Esophagus muscularis mucosa (tissue), 4 donors: ENCODE measurements at regions not wholly inside any gene's neighbourhood (a gene's known extent, or its start where the extent isn't known, plus 50 kb on each side); places are given as distances from the start of the nearest gene placed in this dataset.

Experiments
- DNase-seq: peaks from one replicate; pipeline ENCODE4 v3.0.0-alpha.2; 2017; ENCODE audit errors: extremely low spot score
- H3K27ac ChIP-seq, 4 donors: fragments of 200-600 bp; sonication (generic); replicated peaks in 1 of 4; 1 replicate in 3 of 4; 2 replicates in 1 of 4; pipeline ENCODE4 v1.5.1; 2016 to 2019; ENCODE audit warnings: mild to moderate bottlenecking in 1 of 4
- H3K27me3 ChIP-seq, 4 donors: fragments of 200-600 bp; sonication (generic); one replicate each; pipeline versions ENCODE4 v1.5.1 to v1.6.0; 2016 to 2019
- H3K36me3 ChIP-seq, 4 donors: fragments of 200-600 bp; sonication (generic); one replicate each; pipeline ENCODE4 v1.5.1; 2016 to 2019
- H3K4me1 ChIP-seq, 4 donors: fragments of 200-600 bp; sonication (generic); one replicate each; pipeline ENCODE4 v1.5.1; 2016 to 2019
- H3K4me3 ChIP-seq, 4 donors: fragments of 200-600 bp; sonication (generic); 1 replicate in 2 of 4; 2 replicates in 2 of 4; pipeline ENCODE4 v1.5.1; 2016 to 2019; ENCODE audit warnings: mild to moderate bottlenecking in 4 of 4, moderate library complexity in 1 of 4
- H3K9me3 ChIP-seq, 4 donors: fragments of 200-600 bp; sonication (generic); 1 replicate in 3 of 4; 2 replicates in 1 of 4; pipeline ENCODE4 v1.5.1; 2016 to 2019
- CTCF ChIP-seq, 3 experiments: fragments of 200-600 bp in 2 of 3; fragments of 450-650 bp in 1 of 3; sonication (generic) in 2 of 3; IDR thresholded peaks; one replicate each; pipeline ENCODE4 v1.5.1; 2017 to 2019; ENCODE audit warnings: antibody characterized with exemption in 3 of 3, mild to moderate bottlenecking in 2 of 3, moderate library complexity in 1 of 3
- EP300 ChIP-seq: sonication (generic); formaldehyde crosslinking; IDR thresholded peaks from one replicate; pipeline ENCODE4 v1.6.1; 2017; ENCODE audit warnings: antibody characterized with exemption
- POLR2A ChIP-seq: fragments of 450-650 bp; IDR thresholded peaks from one replicate; pipeline ENCODE4 v1.6.1; 2017; ENCODE audit warnings: antibody characterized with exemption, moderate library complexity, mild to moderate bottlenecking, low read depth
- POLR2AphosphoS5 ChIP-seq, 2 donors: sonication (generic); formaldehyde crosslinking; IDR thresholded peaks; one replicate each; pipeline ENCODE4 v1.6.1; 2017; ENCODE audit warnings: antibody characterized with exemption in 2 of 2
- WGBS: methylation state at CpG from one replicate; pipeline ENCODE4 v1.1.5; 2018; 5-methylcytosine and 5-hydroxymethylcytosine counted together
- intact Hi-C: fragments of 100-400 bp; cut with DNase I; formaldehyde crosslinking; loops from one replicate; pipeline ENCODE4 v1.15.1; 2023

- H3K4me3 ChIP-seq, result no peak overlapping the region
- no peaks in the 10 kb centered on the region for H3K4me1 ChIP-seq
- H3K27ac ChIP-seq, result no peak overlapping the region
- no peak for TF ChIP-seq POLR2A
- TF ChIP-seq EP300, result no peak
- no peak for TF ChIP-seq POLR2AphosphoS5 (IDR thresholded peaks at IDR 0.05)
- no peak for TF ChIP-seq CTCF (IDR thresholded peaks at IDR 0.05)
- H3K36me3 ChIP-seq, result no peaks in the 10 kb centered on the region
- 99% methylated on average over 3 of the region's 3 CpGs for WGBS
- intact Hi-C loops, result no loop called here
- H3K27me3 ChIP-seq, result no peaks in the 10 kb centered on the region
- no peaks in the 10 kb centered on the region for H3K9me3 ChIP-seq
- no peak for DNase-seq
These were observed 2139.8 kb upstream of the CELF4 start for GRCh38 chr18:39705362-39705761.

- no peak for DNase-seq
- Histone ChIP-seq H3K9me3 (no peaks in the 10 kb centered on the region), H3K27me3 (no peaks in the 10 kb centered on the region), H3K4me1 (no peaks in the 10 kb centered on the region), H3K36me3 (no peaks in the 10 kb centered on the region), H3K27ac (no peak overlapping the region), H3K4me3 (no peak overlapping the region)
- TF ChIP-seq POLR2AphosphoS5 (IDR thresholded peaks at IDR 0.05) (no peak), CTCF (IDR thresholded peaks at IDR 0.05) (no peak), POLR2A (no peak), EP300 (no peak)
- 69% methylated on average over 3 of the region's 3 CpGs for WGBS
- intact Hi-C loops, result no loop called here
These were observed 2137.3 kb upstream of the CELF4 start for GRCh38 chr18:39702888-39703287.

GRCh38 chr18:39701839-39702238 lies 2136.2 kb upstream of the CELF4 start:
- Histone ChIP-seq H3K4me1 (no peaks in the 10 kb centered on the region), H3K27ac (no peak overlapping the region), H3K27me3 (no peaks in the 10 kb centered on the region), H3K36me3 (no peaks in the 10 kb centered on the region), H3K9me3 (no peaks in the 10 kb centered on the region), H3K4me3 (no peak overlapping the region)
- TF ChIP-seq POLR2A (no peak), CTCF (IDR thresholded peaks at IDR 0.05) (no peak), EP300 (no peak), POLR2AphosphoS5 (IDR thresholded peaks at IDR 0.05) (no peak)
- no peak for DNase-seq
- 77% methylated on average over 2 of the region's 2 CpGs for WGBS
- intact Hi-C loops, result no loop called here

- intact Hi-C loops, result no loop called here
- no peak for DNase-seq
- Histone ChIP-seq H3K4me1 (no peaks in the 10 kb centered on the region), H3K27ac (no peak overlapping the region), H3K36me3 (no peaks in the 10 kb centered on the region), H3K27me3 (no peaks in the 10 kb centered on the region), H3K4me3 (no peak overlapping the region), H3K9me3 (no peaks in the 10 kb centered on the region)
- 84% methylated on average over 4 of the region's 4 CpGs for WGBS
- TF ChIP-seq EP300, result no peak
- no peak for TF ChIP-seq POLR2AphosphoS5 (IDR thresholded peaks at IDR 0.05)
- no peak for TF ChIP-seq POLR2A
- TF ChIP-seq CTCF (IDR thresholded peaks at IDR 0.05), result no peak
These were observed 2135.6 kb upstream of the CELF4 start for GRCh38 chr18:39701055-39701783.
